CD4-positive, alpha-beta T cell treated with Interleukin-2 at 100 ng/mL for 4 hours (primary cell): ENCODE measurements at regions not wholly inside any gene's neighbourhood (a gene's known extent, or its start where the extent isn't known, plus 50 kb on each side); places are given as distances from the start of the nearest gene placed in this dataset.
A peak's percentile ranks its signal among the peaks of the same experiment; 100 is the strongest.
"Not testable (repeated sequence)": the region's sequence is repeated elsewhere in the genome, so short reads cannot be mapped to it uniquely, and the experiment has no call there.

ENCODE experiments used
- DNase-seq: peaks from one replicate; pipeline ENCODE4 v3.0.0-alpha.2; 2020; ENCODE audit warnings: low spot score

DNA sequence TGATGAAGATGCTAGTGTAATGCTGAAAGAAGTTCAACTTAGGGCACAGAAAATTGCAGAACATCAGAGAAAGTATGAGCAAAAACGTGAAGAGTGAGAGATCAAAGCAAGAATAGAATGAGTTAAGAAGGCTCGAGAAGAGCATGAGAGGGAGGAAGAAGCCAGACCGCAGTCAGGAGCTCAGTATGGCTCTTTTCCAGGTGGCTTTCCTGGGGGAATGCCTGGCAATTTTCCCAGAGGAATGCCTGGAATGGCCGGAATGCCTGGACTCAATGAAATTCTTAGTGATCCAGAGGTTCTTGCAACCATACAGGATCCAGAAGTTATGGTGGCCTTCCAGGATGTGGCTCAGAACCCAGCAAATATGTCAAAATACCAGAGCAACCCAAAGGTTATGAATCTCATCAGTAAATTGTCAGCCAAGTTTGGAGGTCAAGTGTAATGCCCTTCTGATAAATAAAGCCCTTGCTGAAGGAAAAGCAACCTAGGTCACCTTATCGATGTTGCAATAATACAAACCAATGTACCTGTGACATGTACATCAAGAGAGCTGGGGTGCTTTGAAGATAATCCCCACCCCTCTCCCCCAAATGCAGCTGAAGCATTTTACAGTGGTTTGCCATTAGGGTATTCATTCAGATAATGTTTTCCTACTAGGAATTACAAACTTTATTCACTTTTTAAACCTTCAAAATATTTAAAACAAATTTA lies 277.9 kb downstream of the LPIN1 start:
- not testable (repeated sequence) for DNase-seq

DNA sequence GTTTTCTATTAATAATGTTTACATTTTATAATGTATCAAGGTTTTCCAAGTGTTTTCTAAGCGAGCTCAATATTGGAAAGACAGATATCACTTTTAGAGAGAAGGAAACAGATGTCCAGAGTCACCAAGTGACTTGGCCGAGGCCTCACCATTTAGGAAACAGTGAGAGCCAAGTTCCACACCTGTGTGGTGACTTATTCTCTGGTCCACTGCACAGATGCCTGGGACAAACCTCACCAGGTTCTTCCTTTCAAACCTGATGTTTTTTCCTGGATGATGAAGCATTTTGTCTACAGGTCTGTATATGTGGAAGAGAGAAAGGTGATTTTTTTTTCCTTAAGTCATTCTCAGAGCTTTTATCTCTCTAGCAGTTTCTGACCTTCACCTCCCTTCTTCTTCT lies 280.7 kb downstream of the LPIN1 start:
- DNase-seq = no peak

DNA sequence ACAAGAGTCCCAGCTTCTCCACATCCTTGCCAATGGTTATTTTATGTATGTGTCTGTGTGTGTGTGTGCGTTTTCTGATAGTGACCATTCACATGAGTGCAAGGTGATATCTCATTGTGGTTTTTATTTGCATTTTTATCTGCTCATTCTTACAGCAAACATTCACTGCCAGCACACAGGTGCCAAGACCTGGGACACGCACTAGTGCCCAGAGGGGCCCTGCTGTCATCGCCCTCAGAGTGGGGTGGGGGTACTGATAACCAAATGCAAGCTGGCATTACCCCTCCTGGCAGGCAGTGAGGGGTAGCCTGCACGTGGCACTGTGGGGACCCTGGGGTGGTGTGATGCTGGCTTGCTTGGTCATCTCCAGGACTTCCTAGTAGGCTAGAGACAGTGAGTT lies 285.4 kb downstream of the LPIN1 start:
- DNase-seq = no peak

DNA sequence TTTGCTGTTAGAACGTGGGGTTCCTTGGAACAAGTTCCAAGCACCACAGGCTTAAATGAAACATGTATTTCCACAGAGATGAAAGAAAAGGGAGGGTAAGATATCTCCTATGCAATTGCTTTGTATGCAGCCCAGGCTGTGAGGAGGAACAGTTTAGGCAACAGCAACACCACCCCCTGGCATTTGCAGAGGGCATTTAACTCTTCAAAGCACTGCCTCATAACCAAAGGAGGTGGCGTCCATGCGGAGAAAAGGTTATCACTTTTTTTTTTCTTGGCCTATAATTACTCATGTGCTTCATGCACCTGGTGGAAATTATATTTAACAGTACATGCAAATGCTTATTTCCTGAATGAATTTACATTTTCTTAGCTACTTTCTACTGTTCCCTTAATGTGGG lies 286.0 kb downstream of the LPIN1 start:
- DNase-seq = no peak

DNA sequence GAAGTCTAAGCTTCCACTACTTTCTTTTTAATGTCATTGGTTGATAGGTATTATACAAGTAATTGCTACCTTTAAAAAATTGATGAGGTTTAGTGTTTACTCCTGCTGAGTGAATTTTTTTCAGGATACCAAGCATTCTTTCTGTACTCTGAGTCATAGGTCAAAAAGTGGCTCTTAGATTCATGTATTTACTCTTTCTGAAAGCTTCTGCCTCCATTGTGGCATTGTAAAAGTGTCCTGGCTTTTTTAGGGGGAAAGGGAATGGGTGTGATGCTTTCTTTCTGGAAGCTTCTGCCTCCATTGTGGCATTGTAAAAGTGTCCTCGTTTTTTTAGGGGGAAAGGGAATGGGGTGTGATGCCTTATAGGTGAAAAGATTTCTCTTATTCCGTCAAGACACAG lies 286.5 kb downstream of the LPIN1 start:
- no peak for DNase-seq

DNA sequence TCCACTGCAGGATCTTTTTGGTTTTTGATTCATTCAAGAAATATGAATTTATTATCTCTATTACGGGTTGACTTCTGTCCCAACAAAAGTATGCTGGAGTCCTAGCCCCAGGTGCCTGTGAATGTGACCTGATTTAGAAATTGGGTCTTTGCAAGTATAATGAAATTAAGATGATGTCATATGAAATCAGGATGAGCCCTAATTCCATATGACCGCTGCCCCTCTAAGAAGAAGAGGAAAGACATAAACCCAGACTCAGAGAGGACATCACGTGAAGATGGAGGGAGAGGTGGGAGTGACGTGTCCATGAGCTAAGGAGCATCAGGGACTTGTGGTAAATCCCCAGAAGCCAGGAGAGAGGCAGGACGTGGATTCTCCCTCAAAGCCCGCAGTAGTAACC lies 287.1 kb downstream of the LPIN1 start:
- DNase-seq = no peak

DNA sequence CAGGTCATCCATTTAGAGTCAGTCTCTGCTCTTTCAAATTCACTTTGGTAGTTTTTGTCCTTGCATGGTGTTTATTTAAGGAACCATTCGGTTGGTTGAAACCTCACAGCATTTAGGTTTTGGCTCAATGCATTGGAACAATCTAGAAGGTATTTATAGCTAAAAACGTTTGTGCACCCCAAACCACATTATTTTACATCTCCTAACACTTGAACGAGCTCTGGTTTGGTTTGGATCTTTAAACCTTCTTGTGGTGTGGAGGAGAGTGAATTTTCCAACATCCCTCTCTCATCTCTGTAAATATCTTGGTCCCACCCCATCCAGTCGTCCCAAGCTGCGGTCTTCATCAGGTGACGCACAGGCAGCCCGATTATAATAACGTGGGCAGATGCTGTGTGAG lies 287.9 kb downstream of the LPIN1 start:
- no peak for DNase-seq

DNA sequence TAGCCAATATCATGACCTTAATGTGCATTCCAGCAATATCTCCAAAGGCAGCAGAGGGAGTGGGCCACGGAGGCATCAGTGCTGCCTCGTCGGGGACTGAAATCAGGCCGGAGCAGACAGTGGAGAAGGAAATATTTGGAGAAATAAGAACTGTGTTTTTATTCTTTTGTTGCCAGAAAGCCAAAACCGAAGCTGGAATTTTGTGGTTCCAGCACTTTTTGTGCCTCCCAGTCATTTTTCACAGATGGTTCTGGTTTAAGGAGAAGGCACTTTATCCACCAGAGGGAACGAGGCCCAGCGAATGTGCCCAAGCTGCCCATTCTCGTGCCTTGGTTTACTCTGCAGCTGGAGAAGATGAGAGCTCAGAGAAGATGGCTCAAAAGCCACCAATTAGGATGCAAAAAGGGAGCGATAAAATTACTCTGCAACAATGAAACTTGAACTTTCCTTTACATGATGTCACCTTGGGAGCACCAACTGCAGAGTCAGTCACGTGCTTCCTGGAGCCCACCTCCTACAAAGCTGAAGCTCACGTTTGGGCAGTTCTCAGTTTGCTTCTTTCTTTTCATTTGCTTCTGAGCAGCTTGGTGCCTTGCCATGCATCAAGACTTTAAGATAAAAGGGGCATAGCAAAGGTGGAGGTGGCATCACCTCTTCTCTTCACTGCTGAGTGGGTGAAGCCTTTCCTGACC lies 288.7 kb downstream of the LPIN1 start:
- DNase-seq = no peak

DNA sequence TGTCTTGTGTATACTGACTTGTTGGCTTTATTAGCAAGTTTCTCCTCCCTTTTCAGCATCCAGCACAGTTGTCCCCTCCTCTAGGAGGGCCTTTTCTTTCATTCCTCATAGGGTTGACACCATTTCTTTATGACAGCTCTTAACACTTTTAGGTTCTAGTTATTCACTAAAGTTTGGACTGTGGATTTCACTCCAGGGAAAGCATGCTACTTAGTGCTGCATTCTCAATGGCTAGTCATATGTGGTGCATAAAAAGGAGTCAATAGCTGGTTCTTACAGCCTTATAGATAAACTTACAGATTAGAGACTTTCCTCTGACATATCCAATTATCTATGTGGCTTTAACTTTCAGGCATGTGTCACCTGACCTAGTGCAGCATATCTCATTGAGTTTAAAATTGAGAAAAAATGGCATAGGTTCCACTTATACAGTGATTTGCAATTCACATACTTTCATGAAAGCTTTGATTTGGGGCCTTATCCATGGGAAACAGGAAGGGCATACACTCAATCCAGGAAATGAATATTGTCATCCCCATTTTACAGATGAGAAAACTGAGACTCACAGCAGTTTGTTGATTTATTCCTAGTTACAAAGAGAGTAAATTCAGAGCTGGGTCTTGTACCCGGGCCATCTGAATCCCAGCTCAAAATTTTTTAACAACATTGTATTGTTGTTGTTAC lies 289.7 kb downstream of the LPIN1 start:
- DNase-seq = no peak

DNA sequence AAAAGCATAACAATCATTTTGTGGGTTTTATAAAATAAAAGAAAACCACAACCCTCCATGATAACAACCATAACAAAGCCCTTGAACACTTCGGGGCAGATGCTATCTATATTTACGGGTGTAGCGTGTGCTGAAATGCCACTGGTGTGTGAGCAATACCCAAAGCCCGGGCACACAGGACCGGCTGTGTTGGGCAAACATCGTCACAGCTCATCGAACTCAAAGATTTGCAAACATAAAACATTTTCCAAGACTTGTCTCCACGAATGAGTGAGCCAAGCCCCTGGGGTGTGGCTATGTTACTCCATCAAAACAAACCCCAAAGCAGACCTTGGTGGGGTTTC lies 290.2 kb downstream of the LPIN1 start:
- DNase-seq = peak; percentile 22

DNA sequence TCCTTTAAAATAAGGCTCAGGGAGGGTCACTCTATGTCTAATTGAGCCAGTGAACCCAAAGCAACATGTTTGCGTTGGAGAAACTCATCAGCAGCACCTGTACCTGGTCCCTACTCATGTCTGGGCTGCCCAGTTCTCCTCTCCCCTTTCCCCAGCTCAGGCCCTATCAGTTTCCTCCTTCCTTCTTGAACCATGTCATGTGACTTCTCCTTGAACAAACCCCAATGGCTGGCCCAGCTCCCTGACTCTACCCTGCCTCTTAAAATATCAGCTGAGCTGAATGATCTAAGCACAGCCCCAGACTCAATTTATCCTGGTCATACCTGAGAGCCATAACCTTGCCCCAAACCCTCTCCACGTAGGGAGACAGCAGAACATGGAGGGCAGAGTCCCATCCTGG lies 290.9 kb downstream of the LPIN1 start:
- DNase-seq = no peak

DNA sequence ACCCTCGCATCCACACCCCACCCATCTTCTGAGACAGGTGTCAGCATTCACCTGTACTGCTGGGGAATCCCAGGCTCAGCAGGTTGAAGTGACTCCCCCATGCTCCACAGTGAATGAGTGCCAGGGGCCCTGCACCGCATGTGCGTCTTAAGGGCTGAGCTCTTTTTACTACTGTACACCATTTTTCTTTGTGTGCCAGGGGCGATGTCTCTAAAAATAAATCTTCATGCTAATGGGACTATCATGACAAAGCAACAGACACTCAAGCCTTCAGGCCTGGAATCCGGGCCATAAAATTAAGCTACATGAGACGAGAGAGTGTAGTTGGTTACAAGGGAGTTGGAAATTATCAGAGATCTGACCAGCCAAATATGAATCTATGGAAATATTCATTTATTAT lies 294.8 kb downstream of the LPIN1 start:
- DNase-seq = no peak

DNA sequence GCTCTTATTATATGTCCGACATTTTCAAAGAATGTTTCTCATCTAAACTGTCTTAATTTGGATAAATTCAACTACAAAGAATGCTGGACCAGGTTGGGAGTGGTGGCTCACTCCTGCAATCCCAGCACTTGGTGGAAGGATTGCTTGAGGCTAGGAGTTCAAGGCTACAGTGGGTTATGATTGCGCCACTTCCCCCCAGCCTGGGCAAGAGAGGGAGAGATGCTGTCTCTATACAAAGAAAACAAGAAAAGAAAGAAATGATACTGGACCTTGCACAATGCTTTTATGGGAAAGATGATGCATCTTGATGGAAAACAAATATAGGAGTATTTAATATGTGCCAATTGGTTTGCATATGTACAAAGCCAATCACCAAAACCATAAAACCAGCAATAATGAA lies 296.7 kb downstream of the LPIN1 start:
- DNase-seq = no peak

DNA sequence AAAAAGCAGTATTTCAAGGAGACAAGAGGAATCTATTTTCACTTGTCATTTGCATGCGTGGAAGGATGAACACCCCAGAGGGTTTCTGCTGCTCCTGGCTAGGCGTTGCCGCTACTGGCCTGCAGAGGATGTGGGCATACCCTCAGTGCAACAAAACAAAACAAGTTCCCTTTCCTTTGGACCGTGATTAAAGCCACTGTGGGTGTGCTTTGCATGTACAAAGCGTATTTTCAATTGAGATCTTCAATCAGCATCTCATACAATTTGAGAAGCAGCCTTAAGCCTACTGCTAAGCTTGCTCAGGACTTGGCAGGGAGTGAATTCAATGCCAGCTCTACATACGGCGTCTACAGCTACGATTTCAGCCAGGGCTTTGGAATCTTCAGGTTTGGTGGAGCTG lies 298.4 kb downstream of the LPIN1 start:
- DNase-seq = peak; percentile 39

DNA sequence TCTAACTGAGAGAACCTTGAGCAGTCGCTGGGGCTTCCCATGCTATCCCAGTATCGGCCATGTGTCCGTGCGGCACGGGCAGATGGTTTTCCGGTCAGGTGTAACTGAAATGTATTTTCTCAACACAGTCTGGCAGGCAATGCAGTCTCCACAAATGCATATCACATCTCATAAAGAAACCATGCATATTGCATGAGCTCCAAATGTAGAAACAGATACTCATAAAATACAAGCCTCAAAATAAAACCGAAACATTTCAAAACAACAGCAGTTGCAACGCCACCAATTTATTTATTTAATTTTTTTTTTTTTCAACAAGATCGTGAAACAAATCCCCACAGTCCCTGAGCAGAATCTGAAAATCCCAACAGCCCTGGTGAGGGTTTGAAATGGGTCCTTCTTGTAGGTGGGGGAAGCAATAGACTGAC lies 299.4 kb downstream of the LPIN1 start:
- DNase-seq = no peak

DNA sequence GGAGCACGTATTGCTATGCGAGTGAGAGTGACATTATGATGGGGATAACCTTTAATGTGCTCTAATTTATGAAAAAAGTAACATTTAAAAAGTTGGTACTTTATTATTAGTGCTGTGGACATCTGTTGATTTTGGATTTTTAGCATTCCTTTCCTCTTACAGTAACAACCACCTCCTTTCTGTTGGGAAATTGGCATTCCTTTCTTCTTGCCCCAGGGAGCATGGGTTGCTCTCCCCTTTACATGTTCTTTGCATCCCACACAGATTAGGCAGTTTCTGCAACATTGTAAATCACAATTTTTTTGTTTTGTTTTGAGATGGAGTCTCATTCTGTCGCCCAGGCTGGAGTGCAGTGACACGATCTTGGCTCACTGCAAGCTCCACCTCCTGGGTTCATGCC lies 300.2 kb downstream of the LPIN1 start:
- no peak for DNase-seq

DNA sequence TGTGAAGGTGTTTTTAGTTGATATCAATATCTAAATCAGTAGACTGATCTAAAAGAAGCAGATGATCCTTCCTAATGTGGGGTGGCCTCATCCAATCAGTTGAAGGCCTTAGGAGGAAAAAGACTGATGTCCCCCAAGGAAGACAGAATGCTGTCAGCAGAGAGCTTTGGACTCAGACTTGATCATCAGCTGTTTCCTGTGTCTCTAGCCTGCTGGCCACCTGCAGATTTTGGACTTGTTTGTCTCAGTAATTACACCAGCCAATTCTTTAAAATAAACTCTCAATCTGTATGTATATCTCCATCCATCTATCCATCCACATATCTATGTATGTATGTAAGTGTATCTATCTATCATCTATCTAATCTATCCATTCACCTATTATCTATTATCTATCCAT lies 301.3 kb downstream of the LPIN1 start:
- DNase-seq = no peak

DNA sequence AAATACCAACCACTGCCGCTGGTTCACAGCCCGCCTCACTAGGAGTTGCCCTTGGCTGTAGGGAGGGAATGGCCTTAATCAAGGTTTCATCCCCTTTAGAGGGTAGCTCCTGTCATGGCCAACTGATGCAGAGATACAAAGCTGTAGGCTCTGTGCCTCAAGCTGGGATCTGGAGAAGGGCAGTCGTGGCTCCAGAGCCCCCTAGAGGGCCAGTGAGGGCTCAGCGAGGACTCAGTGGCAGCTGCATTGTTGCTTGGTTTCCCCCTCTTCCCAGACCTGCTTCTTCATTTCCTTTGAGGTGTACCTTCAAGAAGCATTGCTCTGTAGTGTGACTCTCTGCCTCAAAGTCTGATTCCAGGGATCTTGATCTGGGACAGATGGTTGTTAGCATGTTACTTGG lies 302.1 kb downstream of the LPIN1 start:
- no peak for DNase-seq

DNA sequence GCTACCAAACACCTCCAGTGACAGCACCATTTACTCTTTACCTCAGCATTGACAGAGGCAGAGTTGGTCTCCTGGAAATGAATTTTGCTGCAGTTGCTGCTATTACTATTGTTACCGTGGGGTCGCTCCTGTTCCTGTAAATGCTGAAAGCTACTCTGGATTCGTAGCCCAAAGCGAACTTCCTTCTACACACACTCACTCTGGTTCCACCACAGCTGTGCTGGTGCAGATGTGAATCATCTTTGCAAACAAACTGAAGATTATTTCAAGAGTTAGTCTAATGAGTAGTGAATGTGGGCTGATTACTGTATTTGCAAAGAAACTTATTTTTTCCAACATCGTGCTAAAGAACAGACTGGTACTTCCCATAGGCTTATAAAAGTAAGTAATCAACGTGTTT lies 304.0 kb downstream of the LPIN1 start:
- no peak for DNase-seq

DNA sequence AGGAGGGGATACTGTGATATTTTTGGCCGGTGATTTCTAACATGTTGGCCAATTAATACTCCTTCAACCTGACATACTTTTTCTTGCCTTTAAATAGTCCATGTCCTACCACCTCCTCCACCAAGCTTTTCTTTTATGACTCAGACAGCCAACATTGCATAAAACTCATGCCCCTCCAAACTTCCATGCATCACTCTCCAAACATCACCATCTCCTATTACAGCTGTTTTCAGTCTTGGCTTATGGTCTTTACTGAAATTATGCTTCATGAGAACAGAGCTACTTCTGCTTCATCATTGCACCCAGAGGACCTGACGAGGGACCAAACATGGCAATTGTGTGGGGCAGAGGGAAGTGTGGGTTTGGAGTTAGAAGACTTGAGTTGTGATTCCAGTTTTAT lies 305.4 kb downstream of the LPIN1 start:
- no peak for DNase-seq

DNA sequence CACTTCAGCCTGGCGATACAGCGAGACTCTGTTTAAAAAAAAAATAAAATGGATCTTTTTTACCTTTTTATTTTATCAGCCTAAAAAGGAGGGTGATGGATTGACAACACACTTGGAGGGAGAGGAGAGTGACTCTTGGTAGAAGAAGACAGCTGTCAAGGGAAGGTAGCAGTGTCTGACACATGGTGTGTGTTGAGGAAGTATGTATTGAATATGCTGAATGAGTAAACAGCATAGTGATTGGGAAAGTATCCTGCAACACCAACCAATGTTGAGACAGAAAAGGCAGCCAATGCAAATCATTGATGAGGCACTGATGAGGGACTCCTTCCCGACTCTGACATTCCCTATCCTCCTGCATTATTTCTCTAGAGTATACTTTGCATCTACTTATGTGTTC lies 306.4 kb downstream of the LPIN1 start:
- no peak for DNase-seq

DNA sequence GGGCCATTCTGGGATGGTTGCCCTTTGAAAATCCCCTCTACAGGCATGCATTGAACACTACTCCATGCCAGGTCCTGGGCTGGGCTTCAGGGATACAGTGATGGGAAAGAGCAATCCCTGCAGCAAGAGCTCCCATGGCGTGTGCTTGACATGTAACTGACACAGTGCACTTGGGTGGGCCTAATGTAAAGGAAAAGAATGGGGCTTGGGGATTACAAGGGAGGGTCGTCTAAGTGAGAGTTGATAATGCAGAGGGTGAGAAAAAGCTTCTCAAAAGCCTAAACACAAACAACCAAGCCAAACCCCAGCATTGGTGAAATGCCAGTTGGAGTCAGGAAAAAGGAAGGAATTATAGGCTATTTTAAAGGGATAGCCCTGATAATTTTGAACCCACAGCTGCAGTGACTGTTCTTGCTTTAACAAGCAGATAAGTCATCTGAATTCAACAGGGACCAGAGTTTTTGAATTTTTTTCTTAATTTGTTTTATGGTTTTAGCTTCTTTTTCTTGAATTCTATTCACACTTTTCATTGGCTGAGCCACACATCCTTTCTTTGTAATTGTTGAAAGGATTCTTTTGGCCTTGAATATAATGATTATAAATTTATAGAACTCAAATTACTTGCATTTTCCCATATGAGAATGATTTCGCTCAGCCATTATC lies 308.7 kb downstream of the LPIN1 start:
- DNase-seq = no peak
